HG03432 (cell line): ENCODE measurements at regions not wholly inside any gene's neighbourhood (a gene's known extent, or its start where the extent isn't known, plus 50 kb on each side); places are given as distances from the start of the nearest gene placed in this dataset.
"Not testable (repeated sequence)": the region's sequence is repeated elsewhere in the genome, so short reads cannot be mapped to it uniquely, and the experiment has no call there.

Source experiments
- ATAC-seq: cut with Tn5 transposase; IDR thresholded peaks from one replicate; pipeline ENCODE4 v1.9.1; 2021; ENCODE audit warnings: mild to moderate bottlenecking, moderate library complexity; ENCODE audit not compliant: unreplicated experiment

DNA sequence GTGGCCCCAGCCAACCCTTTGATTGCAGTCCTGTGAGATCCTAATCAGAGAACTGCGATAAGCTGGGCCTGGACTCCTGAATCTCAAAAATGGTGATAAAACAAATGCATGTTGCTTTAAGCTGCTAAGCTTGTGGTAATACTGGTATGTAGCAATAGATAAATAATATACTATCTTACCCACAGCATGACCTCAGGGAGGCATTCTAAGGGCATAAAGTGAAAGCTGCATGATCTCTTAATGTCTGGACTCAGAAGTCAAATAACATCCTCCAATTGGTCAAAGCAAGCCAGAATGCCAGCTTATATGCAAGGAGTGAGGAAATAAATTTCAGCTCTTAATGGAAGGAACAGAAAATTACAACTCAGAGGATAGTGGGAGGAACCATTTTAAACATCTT, 246.1 kb downstream of the FSIP2 start:
- ATAC-seq, result no peak

DNA sequence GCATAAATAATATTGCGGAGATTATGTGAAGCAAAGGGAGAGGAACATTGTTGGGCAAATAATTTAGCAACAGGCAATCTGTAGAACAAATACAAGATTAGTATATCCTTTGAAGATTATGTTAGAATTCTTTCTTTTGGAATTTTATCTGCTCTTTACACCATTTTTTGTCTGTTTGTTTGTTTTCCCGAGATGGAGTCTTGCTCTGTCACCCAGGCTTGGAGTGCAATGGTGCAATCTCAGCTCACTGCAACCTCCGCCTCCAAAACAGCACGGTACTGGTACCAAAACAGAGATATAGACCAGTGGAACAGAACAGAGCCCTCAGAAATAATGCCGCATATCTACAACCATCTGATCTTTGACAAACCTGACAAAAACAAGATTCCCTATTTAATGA, 250.3 kb downstream of the FSIP2 start:
- not testable (repeated sequence) for ATAC-seq

DNA sequence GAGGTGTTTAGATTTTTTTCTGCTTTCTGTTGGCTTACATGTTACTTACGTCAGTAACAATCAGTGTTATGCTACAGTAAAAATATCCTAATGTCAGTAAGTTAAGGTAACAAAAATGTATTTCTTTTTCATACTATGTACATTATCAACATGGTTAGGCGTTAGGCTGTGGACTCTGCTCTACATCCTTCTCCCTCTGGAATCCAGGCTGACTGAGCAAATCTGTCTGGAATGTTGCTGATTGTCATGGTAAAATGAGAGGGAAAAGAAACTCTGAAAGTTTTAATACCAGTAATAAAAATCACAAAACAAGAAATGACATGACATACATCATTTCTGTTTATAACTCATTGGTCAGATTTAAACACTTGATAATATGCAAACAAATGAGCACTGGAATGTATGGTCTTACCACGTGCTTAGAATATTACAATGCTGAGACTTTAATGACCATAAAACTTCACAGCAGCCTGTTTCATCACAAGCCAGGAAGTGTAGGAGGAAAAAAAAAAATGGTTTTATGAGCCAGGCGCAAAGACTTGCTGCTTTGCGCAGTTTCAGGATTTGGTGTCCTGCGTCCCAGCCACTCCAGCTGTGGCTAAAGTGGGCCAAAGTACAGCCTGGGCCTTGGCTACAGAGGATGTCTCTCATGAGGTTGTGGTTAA, 252.4 kb downstream of the FSIP2 start:
- ATAC-seq, result no peak

DNA sequence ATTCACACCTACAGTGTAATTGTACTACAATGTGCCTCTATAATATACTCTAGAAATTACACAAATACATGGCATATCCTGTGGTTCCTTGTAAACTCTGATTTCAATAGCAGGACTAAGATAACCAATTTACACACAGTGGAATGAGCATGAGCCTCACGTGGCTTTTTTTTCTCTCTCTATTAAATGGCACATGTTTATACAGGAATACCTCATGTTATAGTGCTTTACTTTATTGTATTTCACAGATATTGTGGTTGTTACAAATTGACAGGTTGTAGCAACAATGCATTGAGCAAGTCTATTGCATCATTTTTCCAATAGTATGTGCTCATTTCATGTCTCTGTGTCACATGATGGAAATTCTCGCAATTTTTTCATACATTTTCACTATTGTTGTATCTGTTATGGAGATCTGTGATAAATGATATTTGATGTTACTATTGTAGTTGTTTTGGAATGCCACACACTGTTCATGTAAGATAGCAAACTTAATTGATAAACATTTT, 260.0 kb downstream of the FSIP2 start:
- ATAC-seq, result no peak

DNA sequence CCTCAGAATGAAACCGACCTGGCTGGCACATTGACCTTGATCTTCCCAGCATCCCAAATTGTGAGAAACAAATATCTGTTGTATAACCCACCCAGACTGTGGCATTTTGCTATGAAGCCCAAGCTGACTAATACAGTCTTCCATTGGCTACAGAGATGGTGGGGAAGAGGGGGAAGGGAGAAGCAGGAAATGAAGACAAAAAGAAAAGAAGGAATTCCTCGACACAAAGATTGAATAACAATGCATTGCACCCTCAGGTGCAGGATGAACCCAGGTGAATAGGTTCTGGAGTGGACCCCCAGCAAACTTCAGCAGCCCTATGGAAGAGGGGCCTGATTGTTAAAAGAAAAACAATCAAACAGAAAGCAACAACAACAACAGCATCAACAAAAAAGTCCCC, 270.7 kb downstream of the FSIP2 start:
- no peak for ATAC-seq

DNA sequence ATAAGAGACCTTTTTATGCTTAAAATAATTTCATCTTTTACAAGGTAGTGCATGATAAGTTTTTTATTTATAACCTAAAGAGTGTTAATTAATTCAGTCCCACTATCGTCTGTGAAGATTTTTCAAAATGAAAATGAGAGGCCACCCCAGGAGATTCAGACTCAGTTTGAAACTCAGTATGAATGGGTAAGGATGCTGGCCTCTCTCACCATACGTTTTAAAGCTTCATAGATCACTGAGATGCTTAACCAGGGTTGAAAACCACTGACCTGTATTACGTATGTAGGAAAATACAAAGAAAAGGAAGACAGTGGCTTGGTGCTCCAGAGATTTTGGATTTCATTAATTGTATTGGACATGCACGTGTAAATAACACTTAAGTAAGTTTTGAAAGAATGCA, 278.7 kb downstream of the FSIP2 start:
- ATAC-seq, result peak; percentile 53

DNA sequence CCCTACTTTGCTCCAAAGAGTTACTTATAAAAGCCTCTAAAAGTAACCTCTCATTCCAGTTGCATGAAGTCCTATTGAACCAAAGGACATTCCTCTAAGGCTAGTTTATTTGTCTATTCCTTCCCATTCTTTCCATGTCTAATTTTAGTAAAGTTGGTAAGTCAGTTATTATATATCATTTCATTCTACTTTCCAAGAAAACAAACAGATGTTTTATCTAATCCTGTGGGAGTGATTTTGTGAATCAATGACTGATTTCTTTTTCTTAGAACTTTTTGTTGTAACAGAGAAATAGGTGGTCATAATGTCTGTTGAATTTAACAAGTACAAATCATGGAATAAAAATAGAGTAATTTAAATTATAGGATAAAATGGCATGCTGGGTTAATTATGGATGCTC, 286.3 kb downstream of the FSIP2 start:
- ATAC-seq, result no peak

DNA sequence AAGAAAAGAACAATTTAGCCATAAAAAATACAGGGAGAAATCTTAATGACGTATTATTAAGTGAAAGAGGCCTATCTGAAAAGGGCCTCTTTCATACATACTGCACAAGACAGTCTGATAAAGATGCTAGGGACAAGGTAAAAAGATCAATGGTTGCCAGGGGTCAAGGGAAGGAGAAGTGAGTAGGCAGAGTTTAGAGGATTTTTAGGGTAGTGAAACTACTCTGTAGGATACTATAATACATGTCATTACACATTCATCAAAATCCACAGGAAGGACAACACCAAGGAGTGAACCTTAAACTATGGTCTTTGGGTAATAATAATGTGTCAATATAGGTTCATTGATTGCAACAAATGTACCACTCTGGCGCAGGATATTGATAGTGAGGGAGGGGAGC, 289.3 kb downstream of the FSIP2 start:
- ATAC-seq, result peak; percentile 54

DNA sequence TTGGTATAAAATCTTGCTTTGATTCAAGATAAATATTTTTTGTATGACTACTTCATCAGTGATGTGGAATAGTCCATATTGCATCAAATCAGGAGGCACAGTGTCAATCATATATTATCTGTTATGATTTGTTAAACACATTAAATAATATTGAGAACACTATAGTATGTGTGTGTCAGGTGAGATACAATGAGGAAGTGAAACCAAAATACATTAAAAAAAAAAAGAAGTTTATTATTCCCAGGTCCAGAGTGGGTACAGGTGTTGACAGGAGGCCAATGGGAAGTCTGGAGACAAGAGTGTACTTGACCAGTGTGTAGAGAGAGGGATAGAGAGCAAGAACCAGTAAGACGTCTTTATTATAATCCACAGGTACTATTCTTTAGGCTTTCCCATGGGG, 292.6 kb downstream of the FSIP2 start:
- ATAC-seq, result no peak

DNA sequence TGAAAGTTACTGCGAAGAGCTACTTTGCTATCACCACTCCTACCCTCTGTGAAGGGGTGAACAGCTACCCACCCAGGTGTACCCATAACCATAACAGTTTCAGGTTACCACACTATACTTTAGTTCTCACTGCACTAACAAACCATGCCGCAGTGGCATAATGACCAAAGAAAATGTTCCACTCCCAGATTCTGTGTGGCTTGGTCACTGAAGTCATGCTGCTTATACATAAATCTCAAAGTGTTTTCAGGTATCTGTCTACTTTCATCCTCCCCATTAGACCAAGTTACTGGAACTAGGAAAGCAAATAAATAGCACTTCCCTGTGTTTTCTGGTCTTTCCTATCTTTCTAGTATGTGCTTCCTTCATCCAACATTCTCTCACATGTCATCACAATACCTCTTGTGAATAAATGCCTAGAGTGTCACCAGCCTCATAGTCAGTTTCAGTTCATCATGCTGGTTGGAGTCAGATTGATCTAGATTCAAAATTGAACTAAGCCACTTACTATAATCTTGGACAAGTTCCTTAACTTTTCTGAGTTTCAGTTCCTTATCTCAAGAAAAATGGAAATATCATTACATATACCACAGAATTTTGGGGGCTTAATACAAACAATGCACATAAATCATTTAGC, 293.6 kb downstream of the FSIP2 start:
- no peak for ATAC-seq

DNA sequence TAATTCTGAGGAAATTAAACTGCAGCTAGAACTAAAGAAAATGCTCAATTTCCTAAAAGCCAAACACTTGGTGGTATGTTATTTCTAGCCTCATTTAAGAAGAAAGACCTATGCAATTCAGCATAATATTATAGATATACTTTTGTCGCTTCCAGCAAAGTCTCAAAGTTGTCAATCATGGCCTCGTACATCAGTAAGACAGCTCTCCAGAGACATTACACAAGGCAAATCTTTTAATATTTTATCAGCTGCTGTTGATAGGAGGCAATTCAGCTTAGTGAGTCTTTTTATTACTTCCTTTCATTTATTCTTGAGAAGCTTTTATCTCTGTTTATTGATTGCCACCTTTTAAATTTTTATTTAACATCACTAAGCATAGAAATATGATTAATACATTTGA, 294.3 kb downstream of the FSIP2 start:
- no peak for ATAC-seq

DNA sequence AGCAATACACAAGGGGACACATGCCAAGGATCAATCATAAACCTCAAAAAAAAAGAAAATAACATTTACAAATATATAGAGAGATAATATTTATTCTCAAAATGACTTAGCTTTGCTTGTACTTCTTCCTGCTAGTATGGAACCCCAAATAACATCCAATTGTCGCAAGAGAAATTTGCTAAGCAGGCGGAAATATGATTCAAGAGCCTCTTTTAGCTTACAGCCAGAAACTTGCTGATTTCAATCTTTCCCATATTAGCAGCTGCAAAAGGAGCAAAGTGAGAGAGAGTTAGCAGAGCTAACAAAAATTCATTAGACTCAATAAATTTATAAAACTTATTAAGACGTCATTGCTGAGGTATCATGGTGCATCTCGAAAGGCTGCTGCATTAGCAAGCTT, 294.9 kb downstream of the FSIP2 start:
- ATAC-seq, result no peak

DNA sequence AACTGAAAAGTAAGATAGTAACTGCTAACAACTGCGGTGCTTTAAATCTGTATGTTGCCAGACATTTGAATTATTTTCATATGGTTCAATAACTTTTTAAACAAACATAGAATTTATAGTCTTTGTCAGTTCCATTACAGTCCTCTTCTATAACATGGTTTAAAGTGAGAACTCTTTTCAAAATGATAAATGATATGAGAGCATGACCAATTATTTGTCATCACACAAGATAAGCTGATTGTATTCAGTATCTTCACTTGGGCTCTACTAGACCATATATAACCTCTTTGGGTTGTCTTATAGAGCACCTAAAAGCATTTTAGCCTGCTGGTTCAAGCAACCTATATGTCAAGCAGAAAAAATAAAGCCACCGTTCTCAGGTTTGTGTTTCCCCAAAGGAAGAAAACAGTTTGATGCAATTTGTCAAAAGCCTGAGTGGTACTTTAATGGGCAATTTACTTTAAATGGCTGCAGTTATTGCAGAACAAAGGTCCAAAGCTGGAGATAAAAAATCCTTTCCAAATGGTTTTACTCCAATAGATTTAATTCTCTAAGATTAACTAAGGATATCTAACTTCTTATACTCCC, 298.4 kb downstream of the FSIP2 start:
- no peak for ATAC-seq

DNA sequence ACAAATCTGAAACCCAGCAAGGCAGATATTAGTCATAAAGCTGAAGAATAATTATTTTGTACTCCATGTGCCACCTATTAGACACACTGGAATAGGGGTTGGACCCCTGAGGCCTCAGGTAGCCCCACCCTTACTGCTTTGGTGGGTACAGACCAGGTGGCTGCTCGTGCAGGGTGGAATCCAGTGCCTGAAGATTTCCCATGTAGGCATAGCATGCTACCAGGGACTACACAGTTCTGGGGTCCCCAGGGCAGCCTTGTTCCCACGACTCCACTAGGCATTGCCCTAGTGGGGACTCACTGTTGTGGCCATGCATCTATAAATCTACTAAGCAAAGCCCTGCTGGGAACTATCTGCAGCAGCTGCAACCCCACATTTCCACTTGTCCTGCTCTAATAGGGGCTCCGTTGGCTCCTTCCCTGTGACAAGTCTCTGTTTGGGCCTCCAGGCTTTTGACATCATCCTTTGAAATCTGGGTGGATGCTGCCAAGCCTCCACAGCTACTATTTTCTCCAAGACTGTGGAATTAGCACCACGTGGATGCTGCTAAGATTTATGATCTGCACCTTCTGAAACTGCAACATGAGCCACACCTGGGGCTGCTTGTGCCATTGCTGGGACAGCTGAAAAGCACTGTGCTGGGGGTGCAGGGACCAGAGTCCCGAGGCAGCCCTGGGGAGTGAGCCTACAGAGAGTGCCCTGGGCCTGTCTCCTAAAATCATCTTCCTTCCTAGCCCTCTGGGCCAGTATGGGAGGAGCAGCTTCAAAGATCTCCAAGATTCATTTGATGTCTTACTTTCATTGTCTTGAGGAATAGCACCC, 303.8 kb downstream of the FSIP2 start:
- no peak for ATAC-seq

DNA sequence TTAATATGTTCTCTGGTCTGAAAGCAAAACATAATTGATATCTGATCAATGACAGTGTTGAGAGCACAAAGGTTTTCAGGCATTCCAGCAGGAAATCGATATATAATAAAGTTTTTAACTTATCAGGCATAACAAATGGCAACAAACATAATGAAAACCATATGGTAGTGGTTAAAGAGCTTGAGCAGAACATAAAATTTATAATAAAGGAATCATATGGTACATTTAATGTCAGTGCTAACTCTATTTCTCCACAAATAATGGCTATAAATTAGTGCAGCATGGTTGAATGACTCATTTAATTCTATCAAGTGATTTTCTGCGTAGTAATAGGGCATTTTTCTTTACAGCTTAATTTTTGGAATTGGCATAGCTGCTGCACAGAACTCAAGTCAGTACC, 306.2 kb downstream of the FSIP2 start:
- no peak for ATAC-seq

DNA sequence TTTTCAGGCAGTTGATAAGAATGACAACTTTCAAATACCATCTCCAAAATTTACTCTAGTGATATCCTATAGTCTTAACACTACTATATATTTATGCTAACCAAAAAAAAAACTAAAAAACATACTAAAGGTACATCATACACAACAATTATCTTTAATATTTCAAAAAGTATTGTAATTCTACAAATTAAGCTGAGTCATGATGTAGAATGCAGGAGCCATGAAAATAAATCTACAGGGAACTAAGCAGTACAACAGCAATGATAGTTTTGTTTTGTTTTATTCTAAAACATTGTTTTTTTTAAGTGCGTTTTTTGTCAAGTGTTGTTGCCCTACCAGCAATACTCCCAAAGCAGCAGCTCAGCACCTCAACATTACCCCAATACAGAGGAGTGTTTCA, 314.3 kb downstream of the FSIP2 start:
- no peak for ATAC-seq

DNA sequence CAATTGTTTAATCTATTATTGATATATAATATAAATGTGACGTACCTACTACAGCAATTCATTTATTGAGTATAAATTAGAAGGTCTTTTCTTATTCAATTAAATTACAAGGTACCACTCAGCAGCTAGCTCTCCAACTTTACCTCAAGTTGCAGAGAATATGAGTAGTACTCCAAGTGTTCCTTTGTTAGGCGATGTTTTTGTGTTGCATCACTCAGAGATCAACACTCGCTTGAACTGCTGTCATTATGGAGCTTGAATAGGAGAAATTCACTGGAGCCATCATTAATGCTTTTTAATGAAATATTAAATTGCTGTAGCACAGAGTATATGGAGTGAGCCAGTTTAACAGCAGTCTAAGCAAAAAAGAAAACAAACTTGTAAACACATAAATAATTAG, 320.0 kb downstream of the FSIP2 start:
- no peak for ATAC-seq

DNA sequence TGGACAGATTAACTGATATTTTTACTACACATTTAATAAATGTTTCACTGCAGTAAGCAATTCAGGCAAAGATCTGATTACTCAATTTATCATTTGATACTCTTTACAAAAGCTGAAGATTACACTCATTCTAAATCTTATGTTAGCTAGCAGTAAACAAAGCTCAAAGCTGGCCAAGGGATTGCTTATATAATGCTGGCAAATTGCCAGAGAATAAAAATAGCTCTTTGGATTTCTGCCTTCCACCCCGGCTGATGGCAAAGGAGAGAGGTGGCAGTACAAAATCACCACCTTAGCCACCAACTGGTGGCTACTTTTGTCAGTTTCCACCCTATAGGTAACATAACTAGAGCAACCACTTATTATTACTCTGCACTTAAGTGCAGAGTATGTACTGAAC, 320.5 kb downstream of the FSIP2 start:
- no peak for ATAC-seq

DNA sequence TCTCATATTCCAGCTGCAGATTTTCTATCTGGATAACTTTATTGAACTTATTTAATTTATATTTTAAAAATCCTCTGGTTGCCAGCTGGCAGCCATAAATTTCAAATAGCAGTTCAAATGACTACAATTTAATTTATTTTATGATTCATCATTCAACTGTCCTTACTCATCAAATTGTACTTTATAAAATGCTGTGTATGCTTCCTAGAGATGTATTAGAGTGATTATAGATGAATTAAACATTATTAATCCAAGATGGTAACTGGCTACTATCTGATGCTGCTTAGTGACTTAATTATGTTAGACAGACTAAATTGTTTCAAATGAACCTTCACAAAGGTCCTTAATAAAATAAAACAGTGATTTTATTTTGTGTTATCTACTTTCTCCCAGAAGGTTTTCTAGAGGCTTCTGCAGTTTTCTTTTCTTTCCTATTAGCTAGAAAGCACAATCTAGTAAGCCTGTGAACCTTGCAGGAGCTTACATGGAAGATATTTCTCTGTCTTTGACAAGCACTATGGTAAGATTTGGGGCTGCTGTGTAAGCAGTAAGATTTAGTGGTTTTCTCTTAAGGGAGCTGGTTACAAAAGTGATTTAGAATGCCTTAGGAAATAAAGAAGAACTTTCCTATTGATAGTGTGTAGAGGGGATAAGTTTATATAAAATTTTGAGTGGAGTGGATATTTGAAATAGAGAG, 322.3 kb downstream of the FSIP2 start:
- ATAC-seq, result no peak

DNA sequence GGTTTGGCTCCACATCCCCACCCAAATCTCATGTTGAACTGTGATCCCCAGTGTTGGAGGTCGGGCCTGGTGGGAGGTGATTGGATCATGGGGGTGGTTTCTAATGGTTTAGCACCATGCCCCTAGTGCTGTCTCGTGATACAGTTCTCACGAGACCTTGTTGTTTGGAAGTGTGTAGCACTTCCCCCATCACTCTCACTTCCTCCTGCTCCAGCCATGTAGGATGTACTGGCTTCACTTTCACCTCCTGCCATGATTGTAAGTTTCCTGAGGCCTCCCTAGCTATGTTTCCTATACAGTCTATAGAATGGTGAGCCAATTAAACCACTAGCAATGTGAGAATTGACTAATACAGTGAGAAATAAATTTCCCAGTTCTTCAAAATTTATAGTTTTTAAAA, 325.9 kb downstream of the FSIP2 start:
- ATAC-seq, result no peak

DNA sequence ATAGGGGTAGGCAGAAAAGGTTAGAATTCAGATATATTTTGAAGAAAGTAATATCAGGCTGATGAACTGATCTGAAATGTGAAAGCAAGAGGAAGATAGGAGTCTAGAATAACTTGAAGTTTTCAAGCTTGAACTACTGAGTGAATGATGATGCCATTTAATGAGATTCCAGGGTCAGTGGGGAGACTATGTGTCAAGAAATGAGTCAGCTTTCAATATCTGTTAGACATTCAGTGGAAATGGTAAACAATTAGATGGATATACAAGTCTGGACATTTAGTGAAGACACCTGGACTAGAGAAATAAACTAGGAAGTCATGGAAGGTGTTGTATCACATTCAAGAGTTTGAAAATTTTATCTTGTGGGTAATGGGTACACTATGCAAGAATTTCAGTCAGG, 326.9 kb downstream of the FSIP2 start:
- no peak for ATAC-seq
